ENCODE measurements at regions not wholly inside any gene's neighbourhood (a gene's known extent, or its start where the extent isn't known, plus 50 kb on each side); places are given as distances from the start of the nearest gene placed in this dataset.

- no peak overlapping the region for H3K4me2 ChIP-seq
- no peaks in the 10 kb centered on the region for H3K79me2 ChIP-seq (ENCODE audit: insufficient read depth, low read depth)
- TF ChIP-seq CTCF (conservative IDR thresholded peaks at IDR 0.05; ENCODE audit: low read depth, low read length): no peak
- H2AFZ ChIP-seq (ENCODE audit: low read depth): no peak overlapping the region
- H3K27me3 ChIP-seq (ENCODE audit: insufficient read depth, low read depth): no peaks in the 10 kb centered on the region
- H3K27ac ChIP-seq: no peak overlapping the region
- H3K4me1 ChIP-seq (ENCODE audit: low read depth, poor library complexity, severe bottlenecking): no peaks in the 10 kb centered on the region
- no peaks in the 10 kb centered on the region for H3K36me3 ChIP-seq (ENCODE audit: insufficient read depth)
- H3K9ac ChIP-seq: no peak overlapping the region
- H3K4me3 ChIP-seq (IDR thresholded peaks at IDR 0.05; ENCODE audit: insufficient read depth, low read depth, low read length): no peak overlapping the region
- no peaks in the 10 kb centered on the region for H4K20me1 ChIP-seq (ENCODE audit: insufficient read depth)
Observed at GRCh38 chr13:73995736-73996135, 138.5 kb downstream of the KLF12 start.

- H3K4me3 ChIP-seq (IDR thresholded peaks at IDR 0.05; ENCODE audit: insufficient read depth, low read depth, low read length): no peak overlapping the region
Observed at GRCh38 chr13:73993661-73994060, 140.5 kb downstream of the KLF12 start.

DNA sequence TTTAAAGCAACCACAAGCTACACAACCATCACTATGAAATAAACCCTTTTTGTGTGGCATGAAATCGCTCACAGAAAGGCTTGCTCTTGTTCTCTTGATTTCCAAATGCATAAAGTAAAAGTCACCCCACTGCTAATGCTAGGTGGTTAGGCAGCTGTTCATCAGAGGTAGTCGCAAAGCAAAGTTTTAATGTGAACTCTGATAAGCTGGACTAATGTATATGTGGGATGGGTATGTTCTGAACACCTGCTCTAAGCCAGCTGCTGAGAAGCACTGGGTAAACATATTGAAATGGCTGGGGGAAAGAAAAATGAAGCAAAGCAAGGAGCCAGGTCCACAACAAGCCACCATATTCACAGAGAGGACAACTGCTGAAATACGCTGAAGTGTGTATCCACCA is 142.3 kb downstream of the KLF12 start:
- no peaks in the 10 kb centered on the region for H3K36me3 ChIP-seq (ENCODE audit: insufficient read depth)
- H3K79me2 ChIP-seq (ENCODE audit: insufficient read depth, low read depth): no peaks in the 10 kb centered on the region
- no peak overlapping the region for H3K9ac ChIP-seq
- H3K4me1 ChIP-seq (ENCODE audit: low read depth, poor library complexity, severe bottlenecking): no peaks in the 10 kb centered on the region
- no peaks in the 10 kb centered on the region for H4K20me1 ChIP-seq (ENCODE audit: insufficient read depth)
- no peak for TF ChIP-seq CTCF (conservative IDR thresholded peaks at IDR 0.05; ENCODE audit: low read depth, low read length)
- H3K27ac ChIP-seq: no peak overlapping the region
- no peaks in the 10 kb centered on the region for H3K27me3 ChIP-seq (ENCODE audit: insufficient read depth, low read depth)
- H3K4me3 ChIP-seq (IDR thresholded peaks at IDR 0.05; ENCODE audit: insufficient read depth, low read depth, low read length): no peak overlapping the region
- H2AFZ ChIP-seq (ENCODE audit: low read depth): no peak overlapping the region
- no peak overlapping the region for H3K4me2 ChIP-seq

More at GRCh38 chr13:73993661-73994060, 140.5 kb downstream of the KLF12 start:
- Histone ChIP-seq H4K20me1 (ENCODE audit: insufficient read depth) (no peaks in the 10 kb centered on the region), H3K27me3 (ENCODE audit: insufficient read depth, low read depth) (no peaks in the 10 kb centered on the region), H3K27ac (no peak overlapping the region), H3K36me3 (ENCODE audit: insufficient read depth) (no peaks in the 10 kb centered on the region), H2AFZ (ENCODE audit: low read depth) (no peak overlapping the region), H3K4me1 (ENCODE audit: low read depth, poor library complexity, severe bottlenecking) (no peaks in the 10 kb centered on the region), H3K9ac (no peak overlapping the region), H3K4me2 (no peak overlapping the region), H3K79me2 (ENCODE audit: insufficient read depth, low read depth) (no peaks in the 10 kb centered on the region)
- TF ChIP-seq CTCF (conservative IDR thresholded peaks at IDR 0.05; ENCODE audit: low read depth, low read length): no peak

DNA sequence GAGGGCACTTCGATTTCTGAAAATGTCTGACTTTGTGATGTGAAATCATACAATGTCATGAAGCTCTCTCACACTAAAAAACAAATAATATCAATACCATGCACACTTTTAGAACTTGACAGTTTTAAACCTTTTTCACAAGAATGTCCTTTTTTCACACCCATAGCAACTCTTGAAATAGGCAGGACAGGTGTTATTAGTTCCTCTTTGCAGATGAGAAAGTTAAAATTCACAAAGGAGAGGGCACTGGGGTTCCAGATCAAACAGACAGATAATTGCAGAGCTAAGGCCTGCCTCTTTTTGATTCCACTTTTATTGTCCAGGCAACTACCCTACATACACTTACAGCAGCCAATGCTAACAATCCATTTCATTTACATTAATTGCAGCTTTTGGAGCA is 142.8 kb downstream of the KLF12 start:
- H3K4me2 ChIP-seq: no peak overlapping the region
- H3K79me2 ChIP-seq (ENCODE audit: insufficient read depth, low read depth): no peaks in the 10 kb centered on the region
- no peaks in the 10 kb centered on the region for H3K27me3 ChIP-seq (ENCODE audit: insufficient read depth, low read depth)
- no peaks in the 10 kb centered on the region for H3K4me1 ChIP-seq (ENCODE audit: low read depth, poor library complexity, severe bottlenecking)
- H4K20me1 ChIP-seq (ENCODE audit: insufficient read depth): no peaks in the 10 kb centered on the region
- no peak overlapping the region for H3K4me3 ChIP-seq (IDR thresholded peaks at IDR 0.05; ENCODE audit: insufficient read depth, low read depth, low read length)
- TF ChIP-seq CTCF (conservative IDR thresholded peaks at IDR 0.05; ENCODE audit: low read depth, low read length): no peak
- H3K27ac ChIP-seq: no peak overlapping the region
- H3K9ac ChIP-seq: no peak overlapping the region
- H3K36me3 ChIP-seq (ENCODE audit: insufficient read depth): no peaks in the 10 kb centered on the region
- H2AFZ ChIP-seq (ENCODE audit: low read depth): no peak overlapping the region
